IMR-90 (cell line): ENCODE measurements at regions not wholly inside any gene's neighbourhood (a gene's known extent, or its start where the extent isn't known, plus 50 kb on each side); places are given as distances from the start of the nearest gene placed in this dataset.

Source experiments
- ATAC-seq: fragments of 200-7000 bp; cut with Tn5 transposase; 2 replicates; pipeline ENCODE4 v1.9.1; 2020; ENCODE audit warnings: low read depth, mild to moderate bottlenecking, moderate library complexity
- BruUV-seq: library from RNA; stranded (reverse); fragments of 400-500 nt; replicated peaks from 2 replicates; lab custom pipeline; 2021; lab: Mats Ljungman, UMichigan
- CTCF ChIA-PET: fragments of 300-600 bp; formaldehyde crosslinking; extraction: SDS; loops from one replicate; lab custom pipeline; 2021; ENCODE audit warnings: antibody characterized with exemption; lab: Yijun Ruan, JAX
- POLR2A ChIA-PET: fragments of 300-600 bp; sonication (Branson Sonifier 250); formaldehyde crosslinking; loops from one replicate; lab custom pipeline; 2022; ENCODE audit warnings: antibody characterized with exemption; ENCODE audit not compliant: unreplicated experiment; lab: Charles Lee
- DNase-seq: peaks from one replicate; pipeline ENCODE4 v3.0.0; 2013
- H2AFZ ChIP-seq: replicated peaks from 2 replicates; pipeline ENCODE3; 2013; ENCODE audit warnings: low read length, mild to moderate bottlenecking; ENCODE audit not compliant: poor library complexity
- H2AK5ac ChIP-seq: 2 replicates; pipeline ENCODE4 v1.6.1; 2013; ENCODE audit warnings: low read depth, low read length, inconsistent platforms
- H2AK9ac ChIP-seq: replicated peaks from 2 replicates; pipeline ENCODE3; 2013; ENCODE audit warnings: mild to moderate bottlenecking, low read depth, low read length, moderate library complexity; ENCODE audit not compliant: poor library complexity
- H2BK120ac ChIP-seq: 2 replicates; pipeline ENCODE4 v1.6.1; 2013; ENCODE audit warnings: low read depth, low read length, inconsistent platforms
- H2BK15ac ChIP-seq: 3 replicates; pipeline ENCODE4 v1.6.1; 2013; ENCODE audit warnings: low read depth, low read length, inconsistent platforms
- H2BK20ac ChIP-seq: 2 replicates; pipeline ENCODE4 v1.6.1; 2013; ENCODE audit warnings: low read depth, mild to moderate bottlenecking, inconsistent platforms, low read length, moderate library complexity
- H2BK5ac ChIP-seq: 2 replicates; pipeline ENCODE4 v1.6.1; 2013; ENCODE audit warnings: mild to moderate bottlenecking, low read depth, low read length, inconsistent platforms; ENCODE audit not compliant: poor library complexity, severe bottlenecking
- H3K14ac ChIP-seq: replicated peaks from 2 replicates; pipeline ENCODE4 v1.6.1; 2013; ENCODE audit warnings: low read depth, low read length, inconsistent platforms
- H3K18ac ChIP-seq: 2 replicates; pipeline ENCODE4 v1.6.1; 2013; ENCODE audit warnings: low read depth, low read length, control low read depth
- H3K23ac ChIP-seq: 2 replicates; pipeline ENCODE4 v1.6.1; 2013; ENCODE audit warnings: low read depth, low read length, inconsistent platforms
- H3K27ac ChIP-seq: 2 replicates; pipeline ENCODE4 v1.5.1; 2013; ENCODE audit warnings: mild to moderate bottlenecking, control low read depth, low read length; ENCODE audit not compliant: insufficient read depth
- H3K27me3 ChIP-seq: 2 replicates; pipeline ENCODE4 v1.6.1; 2013; ENCODE audit warnings: low read length; ENCODE audit not compliant: control insufficient read depth, insufficient read depth
- H3K36me3 ChIP-seq: 2 replicates; pipeline ENCODE4 v1.6.1; 2013; ENCODE audit warnings: low read length, mixed read lengths; ENCODE audit not compliant: control insufficient read depth, insufficient read depth
- H3K4ac ChIP-seq: 2 replicates; pipeline ENCODE4 v1.6.1; 2013; ENCODE audit warnings: low read depth, low read length, inconsistent platforms
- H3K4me1 ChIP-seq: 2 replicates; pipeline ENCODE4 v1.6.1; 2013; ENCODE audit warnings: low read length, mixed read lengths; ENCODE audit not compliant: control insufficient read depth, insufficient read depth
- H3K4me2 ChIP-seq: 2 replicates; pipeline ENCODE4 v1.6.1; 2013; ENCODE audit warnings: low read depth, mild to moderate bottlenecking, control low read depth, low read length, moderate library complexity
- H3K4me3 ChIP-seq: 2 replicates; pipeline ENCODE4 v1.5.1; 2013; ENCODE audit warnings: low read depth, mild to moderate bottlenecking, control low read depth, low read length, moderate library complexity; ENCODE audit not compliant: insufficient read depth
- H3K56ac ChIP-seq: 2 replicates; pipeline ENCODE4 v1.6.1; 2013; ENCODE audit warnings: low read length, inconsistent platforms; ENCODE audit not compliant: insufficient read depth; ENCODE audit errors: extremely low read depth
- H3K79me1 ChIP-seq, 2 experiments: 2 replicates each; pipeline ENCODE4 v1.6.1; 2013; ENCODE audit warnings: low read length in 2 of 2, inconsistent platforms in 1 of 2, low read depth in 1 of 2
- H3K9ac ChIP-seq: 2 replicates; pipeline ENCODE4 v1.6.1; 2013; ENCODE audit warnings: low read depth, low read length, control low read depth
- H3K9me1 ChIP-seq: 2 replicates; pipeline ENCODE4 v1.6.1; 2013; ENCODE audit warnings: low read length, inconsistent platforms; ENCODE audit not compliant: insufficient read depth
- H3K9me3 ChIP-seq: 2 replicates; pipeline ENCODE4 v1.6.1; 2013; ENCODE audit warnings: low read length; ENCODE audit not compliant: control insufficient read depth, insufficient read depth
- H4K20me1 ChIP-seq: 2 replicates; pipeline ENCODE4 v1.6.1; 2013; ENCODE audit warnings: low read length, inconsistent platforms; ENCODE audit not compliant: insufficient read depth
- H4K5ac ChIP-seq: 2 replicates; pipeline ENCODE4 v1.6.1; 2013; ENCODE audit warnings: mild to moderate bottlenecking, low read depth, low read length, control low read depth
- H4K8ac ChIP-seq, 2 experiments: 2 replicates each; pipeline ENCODE4 v1.6.1; 2013; ENCODE audit warnings: low read depth in 2 of 2, low read length in 2 of 2, control low read depth in 1 of 2, inconsistent platforms in 1 of 2
- H4K91ac ChIP-seq: 2 replicates; pipeline ENCODE4 v1.6.1; 2013; ENCODE audit warnings: low read depth, low read length, inconsistent platforms; ENCODE audit not compliant: insufficient read depth
- BHLHE40 ChIP-seq: fragments of 150-350 bp; IDR thresholded peaks from 2 replicates; pipeline ENCODE4 v1.6.1; 2016; ENCODE audit warnings: mild to moderate bottlenecking, low read depth, low read length
- CEBPB ChIP-seq: IDR thresholded peaks from 2 replicates; pipeline ENCODE4 v1.6.1; 2012; ENCODE audit warnings: low read depth, low read length, improper control_type of control experiment
- CHD1 ChIP-seq: IDR thresholded peaks from 2 replicates; pipeline ENCODE4 v1.6.1; 2012; ENCODE audit warnings: low read depth, low read length, improper control_type of control experiment
- FOS ChIP-seq: fragments of 150-350 bp; IDR thresholded peaks from 2 replicates; pipeline ENCODE4 v1.6.1; 2016; ENCODE audit warnings: low read depth, low read length
- MAFK ChIP-seq: IDR thresholded peaks from 2 replicates; pipeline ENCODE4 v1.6.1; 2012; ENCODE audit warnings: low read depth, low read length, improper control_type of control experiment
- MAZ ChIP-seq: IDR thresholded peaks from 2 replicates; pipeline ENCODE4 v1.6.1; 2012; ENCODE audit warnings: low read depth, mild to moderate bottlenecking, low read length, improper control_type of control experiment, moderate library complexity, borderline replicate concordance
- MXI1 ChIP-seq: IDR thresholded peaks from 2 replicates; pipeline ENCODE4 v1.6.1; 2012; ENCODE audit warnings: low read depth, mild to moderate bottlenecking, low read length, moderate library complexity, borderline replicate concordance
- NFE2L2 ChIP-seq: fragments of 150-350 bp; IDR thresholded peaks from 2 replicates; pipeline ENCODE4 v1.6.1; 2016; ENCODE audit warnings: low read depth, mild to moderate bottlenecking, low read length
- POLR2A ChIP-seq: IDR thresholded peaks from 2 replicates; pipeline ENCODE4 v1.6.1; 2012; ENCODE audit warnings: mild to moderate bottlenecking, low read depth, low read length
- RAD21 ChIP-seq: IDR thresholded peaks from 2 replicates; pipeline ENCODE4 v1.6.1; 2012; ENCODE audit warnings: low read length, improper control_type of control experiment
- RCOR1 ChIP-seq: IDR thresholded peaks from 2 replicates; pipeline ENCODE4 v1.6.1; 2012; ENCODE audit warnings: mild to moderate bottlenecking, low read length, improper control_type of control experiment; ENCODE audit not compliant: insufficient replicate concordance
- RFX5 ChIP-seq: IDR thresholded peaks from 2 replicates; pipeline ENCODE4 v1.8.0; 2012; ENCODE audit warnings: low read depth, mild to moderate bottlenecking, low read length, moderate library complexity
- SMC3 ChIP-seq: fragments of 150-350 bp; IDR thresholded peaks from 2 replicates; pipeline ENCODE4 v1.6.1; 2016; ENCODE audit warnings: low read depth, mild to moderate bottlenecking, antibody characterized with exemption, low read length, moderate library complexity
- WGBS, 2 experiments: methylation state at CpG; one replicate each; pipeline versions ENCODE4 v1.1.5 to v1.1.7; 2013; ENCODE audit warnings: missing lambda C conversion rate in 2 of 2; ENCODE audit not compliant: insufficient read length in 1 of 2; ENCODE audit errors: extremely low coverage in 2 of 2; 5-methylcytosine and 5-hydroxymethylcytosine counted together
- dilution Hi-C: fragments of 300-500 bp; cut with HindIII; formaldehyde crosslinking; loops from one replicate; pipeline ENCODE4 v1.14.3; 2018; ENCODE audit warnings: low sequenced_read_pairs; ENCODE audit not compliant: unreplicated experiment
- in situ Hi-C: fragments of 300-500 bp; cut with MboI; formaldehyde crosslinking; loops from 3 replicates; pipeline ENCODE4 v1.14.3; 2019; ENCODE audit warnings: low sequenced_read_pairs, inconsistent platforms, mixed read lengths
- intact Hi-C: fragments of 100-400 bp; cut with micrococcal nuclease; formaldehyde crosslinking; loops from 2 replicates; pipeline ENCODE4 v1.10.0; 2022
- TF ChIP-seq, protein P1 (sequence below): fragments of 150-350 bp; IDR thresholded peaks from 2 replicates; pipeline ENCODE4 v1.6.1; 2017; ENCODE audit warnings: mild to moderate bottlenecking, antibody characterized with exemption, low read length, low read depth
- TF ChIP-seq, protein P2 (sequence below): fragments of 150-350 bp; IDR thresholded peaks from 2 replicates; pipeline ENCODE4 v1.6.1; 2016; ENCODE audit warnings: low read depth, mild to moderate bottlenecking, low read length, moderate library complexity, borderline replicate concordance
- TF ChIP-seq, protein P3 (sequence below): conservative IDR thresholded peaks from 2 replicates; pipeline ENCODE4 v1.5.1; 2012; ENCODE audit warnings: mild to moderate bottlenecking, low read depth, low read length, improper control_type of control experiment

GRCh38 chr1:195326325-195326724 is 1281.9 kb downstream of the KCNT2 start:
- no peak overlapping the region for H2AK9ac ChIP-seq
- no CpG with 5 or more reads among the region's 1 CpG for WGBS, 2 experiments
- no peak overlapping the region for H2BK20ac ChIP-seq
- no TSS peak for BruUV-seq
- H4K20me1 ChIP-seq: no peaks in the 10 kb centered on the region
- CTCF ChIA-PET: no interaction called here
- H3K9me1 ChIP-seq: no peaks in the 10 kb centered on the region
- no peaks in the 10 kb centered on the region for H3K9me3 ChIP-seq
- H2AK5ac ChIP-seq: no peak overlapping the region
- H3K27me3 ChIP-seq: no peaks in the 10 kb centered on the region
- H3K36me3 ChIP-seq: no peaks in the 10 kb centered on the region
- no peak overlapping the region for H3K27ac ChIP-seq
- no peak overlapping the region for H4K5ac ChIP-seq
- H3K56ac ChIP-seq: no peak overlapping the region
- no peak overlapping the region for H2BK15ac ChIP-seq
- H3K14ac ChIP-seq: no peak overlapping the region
- in situ Hi-C loops (no loop called here), intact Hi-C loops (no loop called here), dilution Hi-C loops (no loop called here)
- ATAC-seq (no peak), DNase-seq (no peak)
- H2BK120ac ChIP-seq: no peak overlapping the region
- no peak overlapping the region for H3K4me2 ChIP-seq
- no peak overlapping the region for H2BK5ac ChIP-seq
- no peaks in the 10 kb centered on the region for H3K79me1 ChIP-seq
- H3K4ac ChIP-seq: no peak overlapping the region
- H3K4me1 ChIP-seq: no peaks in the 10 kb centered on the region
- H4K8ac ChIP-seq: no peak overlapping the region
- H3K4me3 ChIP-seq: no peak overlapping the region
- no peak overlapping the region for H4K91ac ChIP-seq
- POLR2A ChIA-PET: no interaction called here
- no peak overlapping the region for H2AFZ ChIP-seq
- H3K18ac ChIP-seq: no peak overlapping the region
- H3K9ac ChIP-seq: no peak overlapping the region
- TF ChIP-seq, protein P1, sequence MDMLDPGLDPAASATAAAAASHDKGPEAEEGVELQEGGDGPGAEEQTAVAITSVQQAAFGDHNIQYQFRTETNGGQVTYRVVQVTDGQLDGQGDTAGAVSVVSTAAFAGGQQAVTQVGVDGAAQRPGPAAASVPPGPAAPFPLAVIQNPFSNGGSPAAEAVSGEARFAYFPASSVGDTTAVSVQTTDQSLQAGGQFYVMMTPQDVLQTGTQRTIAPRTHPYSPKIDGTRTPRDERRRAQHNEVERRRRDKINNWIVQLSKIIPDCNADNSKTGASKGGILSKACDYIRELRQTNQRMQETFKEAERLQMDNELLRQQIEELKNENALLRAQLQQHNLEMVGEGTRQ: no peak
- TF ChIP-seq POLR2A: no peak
- TF ChIP-seq MAZ: no peak
- no peak for TF ChIP-seq CEBPB
- no peak for TF ChIP-seq MAFK
- TF ChIP-seq, protein P2, sequence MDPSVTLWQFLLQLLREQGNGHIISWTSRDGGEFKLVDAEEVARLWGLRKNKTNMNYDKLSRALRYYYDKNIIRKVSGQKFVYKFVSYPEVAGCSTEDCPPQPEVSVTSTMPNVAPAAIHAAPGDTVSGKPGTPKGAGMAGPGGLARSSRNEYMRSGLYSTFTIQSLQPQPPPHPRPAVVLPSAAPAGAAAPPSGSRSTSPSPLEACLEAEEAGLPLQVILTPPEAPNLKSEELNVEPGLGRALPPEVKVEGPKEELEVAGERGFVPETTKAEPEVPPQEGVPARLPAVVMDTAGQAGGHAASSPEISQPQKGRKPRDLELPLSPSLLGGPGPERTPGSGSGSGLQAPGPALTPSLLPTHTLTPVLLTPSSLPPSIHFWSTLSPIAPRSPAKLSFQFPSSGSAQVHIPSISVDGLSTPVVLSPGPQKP: no peak
- no peak for TF ChIP-seq FOS
- no peak for TF ChIP-seq CHD1
- no peak for TF ChIP-seq RFX5
- TF ChIP-seq, protein P3, sequence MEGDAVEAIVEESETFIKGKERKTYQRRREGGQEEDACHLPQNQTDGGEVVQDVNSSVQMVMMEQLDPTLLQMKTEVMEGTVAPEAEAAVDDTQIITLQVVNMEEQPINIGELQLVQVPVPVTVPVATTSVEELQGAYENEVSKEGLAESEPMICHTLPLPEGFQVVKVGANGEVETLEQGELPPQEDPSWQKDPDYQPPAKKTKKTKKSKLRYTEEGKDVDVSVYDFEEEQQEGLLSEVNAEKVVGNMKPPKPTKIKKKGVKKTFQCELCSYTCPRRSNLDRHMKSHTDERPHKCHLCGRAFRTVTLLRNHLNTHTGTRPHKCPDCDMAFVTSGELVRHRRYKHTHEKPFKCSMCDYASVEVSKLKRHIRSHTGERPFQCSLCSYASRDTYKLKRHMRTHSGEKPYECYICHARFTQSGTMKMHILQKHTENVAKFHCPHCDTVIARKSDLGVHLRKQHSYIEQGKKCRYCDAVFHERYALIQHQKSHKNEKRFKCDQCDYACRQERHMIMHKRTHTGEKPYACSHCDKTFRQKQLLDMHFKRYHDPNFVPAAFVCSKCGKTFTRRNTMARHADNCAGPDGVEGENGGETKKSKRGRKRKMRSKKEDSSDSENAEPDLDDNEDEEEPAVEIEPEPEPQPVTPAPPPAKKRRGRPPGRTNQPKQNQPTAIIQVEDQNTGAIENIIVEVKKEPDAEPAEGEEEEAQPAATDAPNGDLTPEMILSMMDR: no peak
- no peak for TF ChIP-seq MXI1
- TF ChIP-seq RCOR1: no peak
- TF ChIP-seq NFE2L2: no peak
- no peak for TF ChIP-seq RAD21
- TF ChIP-seq BHLHE40: no peak
- no peak for TF ChIP-seq SMC3
- no peak overlapping the region for H3K23ac ChIP-seq
